CMK (cell line): ENCODE measurements at regions not wholly inside any gene's neighbourhood (a gene's known extent, or its start where the extent isn't known, plus 50 kb on each side); places are given as distances from the start of the nearest gene placed in this dataset.
"Not testable (repeated sequence)": the region's sequence is repeated elsewhere in the genome, so short reads cannot be mapped to it uniquely, and the experiment has no call there.

Source experiments
- DNase-seq: peaks from one replicate; pipeline ENCODE4 v3.0.0-alpha.2; 2010; ENCODE audit warnings: low read depth

DNA sequence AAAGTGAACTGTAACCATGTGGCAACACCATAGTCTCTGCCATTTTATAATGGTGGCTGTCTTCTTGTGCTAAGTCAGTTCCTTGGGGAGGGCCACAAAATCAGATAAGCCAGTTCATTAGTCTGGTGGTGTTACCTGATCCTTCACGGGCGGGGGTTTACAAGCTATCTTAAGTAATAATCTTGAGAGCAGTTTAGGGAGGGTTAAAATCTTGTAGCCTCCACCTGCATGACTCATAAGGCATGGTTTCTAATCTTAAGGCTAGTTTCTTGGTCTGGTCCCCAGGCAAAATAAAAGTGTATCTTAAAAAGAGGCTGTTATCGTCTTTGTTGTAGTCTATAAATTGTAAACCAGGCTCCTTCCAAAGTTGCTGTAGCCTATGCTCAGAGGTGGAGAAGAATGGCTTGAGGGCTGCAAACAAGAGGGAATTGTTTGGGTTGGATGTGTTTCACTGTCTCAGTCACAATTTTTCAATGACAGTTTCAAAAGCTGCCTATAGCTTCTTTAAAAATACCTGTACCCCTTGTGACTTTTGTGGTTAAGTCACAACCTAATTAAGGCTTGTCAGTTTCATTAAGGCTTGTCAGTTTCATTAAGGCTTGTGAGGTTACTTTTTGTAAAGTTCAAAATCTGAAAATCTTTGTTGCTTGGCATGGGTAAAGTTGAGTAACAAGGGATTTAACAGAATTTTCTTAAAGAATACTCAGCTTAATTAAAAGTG is 135.7 kb downstream of the RPS4Y2 start:
- no peak for DNase-seq

GRCh38 chrY:20925350-20926091 is 169.6 kb downstream of the RPS4Y2 start:
- DNase-seq: not testable (repeated sequence)

DNA sequence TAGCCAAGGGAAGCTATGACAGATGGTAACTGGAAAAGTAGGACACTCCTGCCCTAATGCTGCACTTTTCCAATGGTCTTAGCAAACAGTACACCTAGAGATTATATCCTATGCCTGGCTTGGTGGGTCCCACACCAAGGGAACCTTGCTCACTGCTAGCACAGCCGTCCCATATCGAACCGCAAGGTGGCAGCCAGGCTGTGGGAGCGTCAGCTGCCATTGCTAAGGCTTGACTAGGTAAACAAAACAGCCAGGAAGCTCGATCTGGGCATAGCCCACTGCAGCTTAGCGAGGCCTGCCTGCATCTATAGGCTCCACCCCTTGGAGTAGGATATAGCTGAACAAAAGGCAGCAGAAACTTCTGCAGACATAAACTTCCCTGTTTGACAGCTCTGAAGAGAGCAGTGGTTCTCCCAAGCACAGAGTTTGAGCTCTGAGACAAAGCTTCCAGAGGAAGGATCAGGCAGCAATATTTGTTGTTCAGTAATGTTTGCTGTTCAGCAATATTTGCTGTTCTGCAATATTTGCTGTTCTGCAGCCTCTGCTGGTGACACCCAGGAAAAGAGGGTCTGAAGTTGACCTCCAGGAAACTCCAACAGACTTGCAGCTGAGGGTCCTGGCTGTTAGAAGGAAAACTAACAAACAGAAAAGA is 173.9 kb downstream of the RPS4Y2 start:
- DNase-seq: no peak

GRCh38 chrY:20936709-20937251 is 180.9 kb downstream of the RPS4Y2 start:
- DNase-seq: not testable (repeated sequence)

DNA sequence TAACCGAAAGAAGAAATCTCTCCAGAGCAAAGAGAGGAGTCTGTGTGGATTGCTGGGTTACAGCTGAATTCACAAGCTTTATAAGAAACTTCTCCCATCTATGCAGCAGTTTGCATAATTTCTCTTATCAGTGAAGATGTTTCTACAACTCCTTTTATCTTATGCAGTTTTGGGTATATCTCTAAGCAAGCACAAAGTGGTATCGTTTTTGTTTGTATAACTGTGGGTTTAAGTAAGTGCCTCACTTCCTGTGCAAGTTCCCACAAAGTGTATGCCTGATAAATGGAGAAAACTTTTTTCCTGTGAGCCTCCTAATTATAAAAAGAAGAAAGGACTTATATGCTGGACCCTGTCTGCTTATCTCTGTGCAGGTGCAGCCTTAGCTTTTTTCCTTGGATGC is 205.6 kb downstream of the RPS4Y2 start:
- DNase-seq: no peak

GRCh38 chrY:20967828-20968227 is 211.9 kb downstream of the RPS4Y2 start:
- DNase-seq: no peak

DNA sequence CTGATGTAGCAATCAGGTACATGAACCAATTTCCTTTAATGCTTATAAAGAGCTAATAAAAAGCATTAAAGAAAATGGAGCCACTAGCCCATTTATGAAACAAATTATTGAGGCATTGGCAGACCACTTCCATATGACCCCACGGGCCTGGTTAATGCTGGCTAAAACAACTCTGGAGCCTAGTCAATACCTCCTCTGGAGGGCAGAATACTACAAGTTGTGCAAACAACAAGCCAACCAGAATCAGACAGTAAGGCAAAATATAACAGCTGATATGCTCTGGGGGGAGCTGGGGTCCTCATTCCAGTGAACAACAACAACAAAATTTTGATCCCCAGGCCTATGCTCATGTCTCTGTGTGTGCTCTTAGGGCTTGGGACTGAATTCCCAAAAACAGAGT is 212.3 kb downstream of the RPS4Y2 start:
- no peak for DNase-seq

DNA sequence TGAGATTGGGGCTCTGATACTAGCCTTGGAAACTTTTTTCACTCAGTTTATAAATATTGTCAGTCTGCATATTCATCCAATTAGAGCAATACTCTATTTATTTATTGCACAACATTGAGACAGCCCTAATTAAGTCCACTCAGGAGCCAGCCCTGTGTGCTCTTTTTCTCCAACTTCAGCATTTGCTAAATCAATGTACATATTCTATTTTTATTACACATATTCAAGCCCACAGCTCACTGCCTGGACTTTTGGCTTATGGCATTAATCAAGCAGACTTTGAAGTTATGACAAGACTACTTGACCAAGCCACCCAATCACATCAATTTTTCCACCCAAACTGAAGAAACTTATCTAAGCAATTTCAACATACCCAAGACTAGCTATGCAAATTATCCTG is 215.5 kb downstream of the RPS4Y2 start:
- no peak for DNase-seq

DNA sequence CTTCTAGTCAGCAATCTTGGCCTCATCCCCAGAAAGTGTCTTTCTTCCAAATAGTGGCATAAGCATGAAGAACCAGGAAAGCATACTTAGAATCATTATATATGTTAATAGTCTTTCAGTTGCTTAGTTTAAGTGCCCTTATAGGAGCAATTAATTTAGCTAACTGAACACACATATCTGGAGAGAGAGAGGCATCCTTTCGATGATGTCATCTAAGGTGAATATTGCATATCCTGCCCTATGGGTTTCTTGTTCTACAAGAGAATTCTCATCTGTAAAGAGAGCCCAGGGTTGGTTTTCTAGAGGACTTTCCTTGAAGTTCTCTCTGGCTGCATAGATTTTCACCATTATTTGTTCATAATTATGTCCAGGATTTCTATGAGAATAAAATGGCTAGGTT is 230.1 kb downstream of the RPS4Y2 start:
- no peak for DNase-seq

- no peak for DNase-seq
Measured at GRCh38 chrY:20990123-20990522, 234.2 kb downstream of the RPS4Y2 start.

DNA sequence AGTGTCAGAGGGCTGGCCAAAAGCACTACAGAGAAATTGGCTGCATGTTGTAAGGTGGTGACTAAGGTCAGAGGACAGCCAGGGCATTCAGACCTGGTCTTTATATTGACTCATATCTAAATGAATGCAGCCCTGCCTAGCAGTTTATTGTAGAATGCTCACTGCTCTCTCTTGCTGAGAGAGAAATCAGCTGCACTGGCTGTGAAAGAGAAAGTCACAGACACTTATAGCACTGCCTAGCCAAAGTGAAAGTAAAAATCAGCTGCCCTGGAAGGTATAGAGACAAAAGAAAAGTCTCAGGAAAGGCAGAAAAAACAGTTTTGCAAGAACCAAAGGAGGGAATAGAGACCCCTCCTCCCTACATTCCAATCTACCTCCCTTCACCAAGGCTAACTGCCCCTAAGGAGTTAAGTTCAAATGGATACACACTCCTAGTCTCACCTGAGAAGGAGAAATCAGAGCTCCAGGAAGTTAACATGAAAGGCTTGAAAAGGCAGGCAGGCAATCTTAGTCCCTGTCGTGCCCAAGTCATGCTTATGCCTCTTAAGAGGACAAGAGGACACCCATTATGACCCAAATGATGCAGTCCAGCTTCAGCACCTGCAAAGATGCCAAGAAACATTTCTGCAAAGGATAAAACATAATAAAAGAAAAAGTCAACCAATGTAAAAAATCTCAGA is 235.1 kb downstream of the RPS4Y2 start:
- no peak for DNase-seq

GRCh38 chrY:20997355-20997754 is 241.4 kb downstream of the RPS4Y2 start:
- DNase-seq: no peak

GRCh38 chrY:20998016-20998415 is 242.1 kb downstream of the RPS4Y2 start:
- no peak for DNase-seq

DNA sequence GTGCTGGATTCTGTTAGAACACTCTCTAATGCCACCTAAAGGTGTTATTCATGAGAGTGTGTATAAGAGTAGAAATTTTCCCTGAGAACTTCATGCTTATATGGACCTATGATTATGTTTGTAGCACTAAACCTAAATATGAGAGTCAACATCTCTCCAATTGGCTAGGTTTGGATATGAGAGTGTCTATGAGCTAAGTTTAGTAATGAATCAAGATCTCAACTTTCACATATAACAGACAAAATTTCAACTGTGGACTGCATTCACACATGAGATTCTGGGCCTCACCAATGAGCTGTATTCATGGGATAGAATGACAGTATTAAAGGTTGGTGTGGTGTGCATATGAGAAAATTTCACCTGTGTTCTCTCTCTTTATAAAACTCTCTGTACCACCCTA is 242.6 kb downstream of the RPS4Y2 start:
- DNase-seq: no peak

DNA sequence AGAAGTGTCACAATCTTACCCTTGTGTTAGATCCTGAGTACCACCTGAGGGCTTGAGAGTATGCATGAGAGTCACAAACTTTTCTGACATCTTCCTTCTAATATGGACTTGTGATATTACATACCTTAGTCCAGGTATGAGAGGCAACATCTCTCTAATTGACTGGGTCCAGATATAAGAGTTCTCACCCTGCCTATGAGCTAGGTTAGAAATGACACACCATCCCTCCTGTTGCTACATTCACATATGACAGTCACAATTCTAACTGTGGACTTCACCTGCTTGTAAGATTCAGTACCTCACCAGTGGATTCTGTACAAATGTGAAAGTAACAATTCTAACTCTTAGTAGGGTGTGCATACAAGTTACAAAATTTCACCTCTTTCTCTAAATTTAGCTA is 245.2 kb downstream of the RPS4Y2 start:
- no peak for DNase-seq

- no peak for DNase-seq
Measured at GRCh38 chrY:21003059-21003458, 247.2 kb downstream of the RPS4Y2 start.

DNA sequence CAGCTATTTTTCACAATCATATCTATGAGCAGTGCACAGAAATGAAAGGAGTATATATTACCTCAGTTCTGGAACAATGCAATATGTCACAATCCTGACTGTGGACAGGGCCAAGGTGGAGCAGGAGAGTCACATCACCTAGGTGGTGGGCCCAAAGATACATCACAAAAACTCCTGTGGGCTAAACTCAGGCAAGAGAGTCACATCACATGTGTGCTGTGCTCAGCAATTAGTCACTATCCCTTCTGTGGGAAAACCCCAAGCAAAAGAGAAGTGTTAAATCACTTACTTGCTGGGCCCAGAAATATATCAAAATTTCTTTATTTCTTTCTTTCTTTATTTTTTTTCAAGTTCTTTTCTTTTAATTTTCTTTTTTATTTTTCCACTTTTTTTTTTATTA is 249.6 kb downstream of the RPS4Y2 start:
- no peak for DNase-seq

DNA sequence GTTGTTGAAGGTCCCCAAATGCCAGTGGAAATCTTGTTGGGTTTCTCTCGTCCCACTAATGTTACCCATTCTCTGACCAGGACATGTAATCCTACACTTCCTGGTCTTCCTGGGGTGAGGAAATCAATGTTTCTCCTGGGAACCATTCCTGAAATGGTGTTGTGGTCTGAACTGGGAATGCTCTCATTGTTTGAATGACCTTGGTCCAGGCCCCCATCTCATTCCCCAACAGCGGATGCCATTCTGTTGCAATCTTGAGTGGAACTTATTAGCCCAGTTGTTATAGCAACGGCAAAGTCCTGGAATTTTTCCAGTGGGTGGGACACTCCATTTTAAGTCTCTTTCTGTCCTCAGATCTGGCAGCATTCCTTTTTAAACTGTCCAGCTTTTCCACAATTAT is 265.9 kb downstream of the RPS4Y2 start:
- no peak for DNase-seq

- DNase-seq: no peak
Measured at GRCh38 chrY:21022326-21023044, 266.6 kb downstream of the RPS4Y2 start.

- DNase-seq: peak; percentile 72
Measured at GRCh38 chrY:21023906-21024305, 268.0 kb downstream of the RPS4Y2 start.

DNA sequence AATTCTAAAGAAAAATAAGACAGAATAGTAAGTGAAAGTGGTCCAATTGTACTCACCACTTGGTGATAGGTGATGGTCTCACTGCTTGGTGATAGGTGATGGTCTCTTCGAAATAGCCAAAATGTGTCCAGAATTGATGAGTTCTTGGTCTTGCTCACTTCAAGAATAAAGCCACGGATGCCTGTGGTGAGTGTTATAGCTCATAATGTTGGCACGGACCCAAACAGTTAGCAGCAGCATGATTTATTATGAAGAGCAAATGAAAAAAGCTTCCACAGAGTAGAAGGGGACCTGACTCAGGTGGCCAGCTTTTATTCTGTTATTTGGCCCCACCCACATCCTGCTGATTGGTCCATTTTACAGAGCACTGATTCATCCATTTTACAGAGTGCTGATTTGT is 272.6 kb downstream of the RPS4Y2 start:
- no peak for DNase-seq

DNA sequence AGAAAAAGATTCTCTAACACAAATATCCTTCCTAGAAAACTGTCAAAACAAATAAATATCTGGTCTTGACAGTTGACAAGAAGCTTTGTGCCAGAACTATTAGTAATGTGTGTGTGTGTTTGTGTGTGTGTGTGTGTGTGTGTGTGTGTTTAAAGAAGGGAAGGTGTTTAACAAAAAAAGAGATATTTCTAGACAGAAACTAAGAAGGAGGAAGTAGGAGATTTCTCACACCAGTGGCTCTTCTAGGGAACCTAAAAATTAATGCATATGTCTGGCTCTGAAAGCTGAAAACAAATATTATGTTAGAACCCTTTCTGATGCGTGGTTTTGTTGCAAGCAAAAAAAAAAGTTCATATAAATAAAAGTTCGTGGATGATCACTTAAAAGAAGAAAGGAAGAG is 277.5 kb downstream of the RPS4Y2 start:
- no peak for DNase-seq
